PC-9 (cell line): ENCODE measurements at regions not wholly inside any gene's neighbourhood (a gene's known extent, or its start where the extent isn't known, plus 50 kb on each side); places are given as distances from the start of the nearest gene placed in this dataset.

Experiments used
- BruUV-seq: library from RNA; stranded (reverse); fragments of 400-500 nt; replicated peaks from 2 replicates; lab custom pipeline; 2021; lab: Mats Ljungman, UMichigan
- CTCF ChIA-PET: fragments of 300-600 bp; sonication (Branson Sonifier 250); formaldehyde crosslinking; loops from one replicate; lab custom pipeline; 2022; ENCODE audit warnings: antibody characterized with exemption; lab: Charles Lee
- POLR2A ChIA-PET: fragments of 300-600 bp; sonication (Branson Sonifier 250); formaldehyde crosslinking; loops from one replicate; lab custom pipeline; 2022; ENCODE audit warnings: antibody characterized with exemption; ENCODE audit not compliant: unreplicated experiment; lab: Charles Lee
- DNase-seq, 2 experiments: peaks; one replicate each; pipeline versions ENCODE4 v3.0.0 to v3.0.0-alpha.2; 2015 to 2022; ENCODE audit warnings: mixed read lengths in 1 of 2
- H2AFZ ChIP-seq: fragments of 200-600 bp; sonication (generic); 2 replicates; pipeline ENCODE4 v1.8.1; 2017; ENCODE audit warnings: antibody characterized with exemption
- H3F3A ChIP-seq: fragments of 200-600 bp; sonication (generic); 2 replicates; pipeline ENCODE4 v1.8.1; 2017; ENCODE audit warnings: antibody characterized with exemption, mild to moderate bottlenecking, low read depth; ENCODE audit not compliant: insufficient read depth
- H3K27ac ChIP-seq: fragments of 200-600 bp; sonication (generic); 2 replicates; pipeline ENCODE4 v1.6.1; 2016; ENCODE audit warnings: mixed run types
- H3K27me3 ChIP-seq: fragments of 200-600 bp; sonication (generic); 2 replicates; pipeline ENCODE4 v1.6.1; 2016; ENCODE audit warnings: low read depth, mixed run types; ENCODE audit not compliant: insufficient read depth
- H3K36me3 ChIP-seq: fragments of 200-600 bp; sonication (generic); 2 replicates; pipeline ENCODE4 v1.6.1; 2016; ENCODE audit warnings: low read depth, mixed run types
- H3K4me1 ChIP-seq: fragments of 200-600 bp; sonication (generic); replicated peaks from 2 replicates; pipeline ENCODE4 v1.6.1; 2016; ENCODE audit warnings: mixed run types; ENCODE audit not compliant: insufficient read depth
- H3K4me2 ChIP-seq: fragments of 200-600 bp; sonication (generic); 2 replicates; pipeline ENCODE4 v1.6.1; 2017; ENCODE audit warnings: mixed run types
- H3K4me3 ChIP-seq: fragments of 200-600 bp; sonication (generic); 2 replicates; pipeline ENCODE4 v1.6.1; 2016; ENCODE audit warnings: mixed run types
- H3K79me2 ChIP-seq: fragments of 200-600 bp; sonication (generic); 2 replicates; pipeline ENCODE4 v1.6.1; 2017; ENCODE audit warnings: low read depth, mixed run types
- H3K9me2 ChIP-seq: fragments of 200-600 bp; sonication (generic); 2 replicates; pipeline ENCODE4 v1.8.1; 2017; ENCODE audit warnings: mild to moderate bottlenecking; ENCODE audit not compliant: insufficient read depth
- H3K9me3 ChIP-seq: fragments of 200-600 bp; sonication (generic); 2 replicates; pipeline ENCODE4 v1.8.1; 2016; ENCODE audit warnings: low read depth; ENCODE audit not compliant: insufficient read depth
- H4K20me1 ChIP-seq: fragments of 200-600 bp; sonication (generic); 2 replicates; pipeline ENCODE4 v1.8.1; 2017; ENCODE audit not compliant: insufficient read depth
- CTCF ChIP-seq: fragments of 200-600 bp; sonication (generic); conservative IDR thresholded peaks from 2 replicates; pipeline ENCODE4 v1.6.1; 2017; ENCODE audit warnings: mixed run types, antibody characterized with exemption, mild to moderate bottlenecking, moderate library complexity
- EZH2 ChIP-seq: fragments of 200-600 bp; sonication (generic); IDR thresholded peaks from 2 replicates; pipeline ENCODE4 v1.8.0; 2017; ENCODE audit warnings: antibody characterized with exemption, low read depth
- intact Hi-C: fragments of 100-400 bp; cut with micrococcal nuclease; formaldehyde crosslinking; loops from one replicate; pipeline ENCODE4 v1.10.0; 2022; ENCODE audit not compliant: unreplicated experiment

GRCh38 chr15:97084650-97085049, 754.1 kb downstream of the NR2F2 start:
- intact Hi-C loops = no loop called here
- TF ChIP-seq CTCF (no peak), EZH2 (no peak)

GRCh38 chr15:97085731-97086130, 755.2 kb downstream of the NR2F2 start:
- BruUV-seq = no TSS peak
- no peaks in the 10 kb centered on the region for H3K36me3 ChIP-seq
- intact Hi-C loops = no loop called here
- DNase-seq = no peak
- no peak overlapping the region for H3K4me2 ChIP-seq
- no peaks in the 10 kb centered on the region for H4K20me1 ChIP-seq
- CTCF ChIA-PET = no interaction called here
- POLR2A ChIA-PET = no interaction called here
- no peaks in the 10 kb centered on the region for H3K79me2 ChIP-seq
- no peaks in the 10 kb centered on the region for H3K4me1 ChIP-seq
- no peak overlapping the region for H2AFZ ChIP-seq
- no peak overlapping the region for H3K4me3 ChIP-seq
- no peaks in the 10 kb centered on the region; the same call in 1 of the 2 replicates for H3K27me3 ChIP-seq
- no peaks in the 10 kb centered on the region for H3K9me3 ChIP-seq
- no peak overlapping the region for H3K27ac ChIP-seq
- H3K9me2 ChIP-seq = no peaks in the 10 kb centered on the region
- H3F3A ChIP-seq = no peaks in the 10 kb centered on the region
- TF ChIP-seq EZH2 = no peak
- no peak for TF ChIP-seq CTCF

More at GRCh38 chr15:97084650-97085049, 754.1 kb downstream of the NR2F2 start:
- Histone ChIP-seq H2AFZ (no peak overlapping the region), H3K4me3 (no peak overlapping the region), H3K4me2 (no peak overlapping the region), H4K20me1 (no peaks in the 10 kb centered on the region), H3K9me3 (no peaks in the 10 kb centered on the region), H3K27me3 (no peaks in the 10 kb centered on the region; the same call in 1 of the 2 replicates), H3F3A (no peaks in the 10 kb centered on the region), H3K79me2 (no peaks in the 10 kb centered on the region), H3K4me1 (no peaks in the 10 kb centered on the region), H3K27ac (no peak overlapping the region), H3K9me2 (no peaks in the 10 kb centered on the region), H3K36me3 (no peaks in the 10 kb centered on the region)
- no TSS peak for BruUV-seq
- DNase-seq = no peak
- ChIA-PET CTCF (no interaction called here), POLR2A (no interaction called here)

GRCh38 chr15:97087006-97087741, 756.7 kb downstream of the NR2F2 start:
- no TSS peak for BruUV-seq
- no peaks in the 10 kb centered on the region for H3K9me3 ChIP-seq
- H3K4me2 ChIP-seq = no peak overlapping the region
- no peaks in the 10 kb centered on the region for H3F3A ChIP-seq
- POLR2A ChIA-PET = no interaction called here
- H3K36me3 ChIP-seq = no peaks in the 10 kb centered on the region
- no peaks in the 10 kb centered on the region for H4K20me1 ChIP-seq
- no peak overlapping the region for H2AFZ ChIP-seq
- CTCF ChIA-PET = no interaction called here
- H3K9me2 ChIP-seq = no peaks in the 10 kb centered on the region
- H3K27me3 ChIP-seq = no peaks in the 10 kb centered on the region; the same call in 1 of the 2 replicates
- H3K27ac ChIP-seq = no peak overlapping the region
- no peaks in the 10 kb centered on the region for H3K4me1 ChIP-seq
- intact Hi-C loops = no loop called here
- no peak for TF ChIP-seq EZH2
- no peak for TF ChIP-seq CTCF
- H3K4me3 ChIP-seq = no peak overlapping the region
- no peak for DNase-seq
- H3K79me2 ChIP-seq = no peaks in the 10 kb centered on the region
